NCI-H2171 treated with DMSO at 0.1 percent for 48 hours (cell line): ENCODE measurements at regions not wholly inside any gene's neighbourhood (a gene's known extent, or its start where the extent isn't known, plus 50 kb on each side); places are given as distances from the start of the nearest gene placed in this dataset.
"Not testable (repeated sequence)": the region's sequence is repeated elsewhere in the genome, so short reads cannot be mapped to it uniquely, and the experiment has no call there.

ENCODE experiments used
- DNase-seq: peaks from one replicate; lab custom pipeline; 2025; lab: John Stamatoyannopoulos, UW

GRCh38 chr16:75927810-75928209, 201.5 kb upstream of the CPHXL start:
- DNase-seq, result no peak

- DNase-seq, result no peak
These were observed 202.0 kb upstream of the CPHXL start for GRCh38 chr16:75928295-75928694.

DNA sequence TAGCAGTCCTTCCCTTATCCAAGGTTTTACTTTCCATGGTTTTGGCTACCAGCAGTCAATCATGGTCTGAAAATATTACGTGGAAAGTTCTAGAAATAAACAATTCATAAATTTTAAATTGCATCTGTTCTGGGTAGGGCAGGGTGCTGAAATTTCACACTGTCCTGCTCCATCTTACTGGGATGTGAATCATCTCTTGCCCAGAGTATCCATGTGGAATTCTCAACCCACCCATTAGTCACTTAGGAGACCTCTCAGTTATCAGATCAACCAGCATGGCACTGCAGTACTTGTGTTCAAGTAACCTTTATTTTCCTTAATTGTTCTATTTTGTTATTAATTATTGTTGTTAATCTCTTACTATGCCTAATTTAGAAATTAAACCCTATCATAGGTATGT, 202.8 kb upstream of the CPHXL start:
- no peak for DNase-seq

GRCh38 chr16:75931043-75931442, 204.8 kb upstream of the CPHXL start:
- DNase-seq, result no peak

- DNase-seq, result peak; percentile 44
These were observed 205.7 kb upstream of the CPHXL start for GRCh38 chr16:75931970-75932369.

GRCh38 chr16:75938818-75939217, 212.5 kb upstream of the CPHXL start:
- no peak for DNase-seq

- no peak for DNase-seq
These were observed 216.1 kb upstream of the CPHXL start for GRCh38 chr16:75942351-75942750.

GRCh38 chr16:75942936-75943335, 216.6 kb upstream of the CPHXL start:
- DNase-seq, result no peak

DNA sequence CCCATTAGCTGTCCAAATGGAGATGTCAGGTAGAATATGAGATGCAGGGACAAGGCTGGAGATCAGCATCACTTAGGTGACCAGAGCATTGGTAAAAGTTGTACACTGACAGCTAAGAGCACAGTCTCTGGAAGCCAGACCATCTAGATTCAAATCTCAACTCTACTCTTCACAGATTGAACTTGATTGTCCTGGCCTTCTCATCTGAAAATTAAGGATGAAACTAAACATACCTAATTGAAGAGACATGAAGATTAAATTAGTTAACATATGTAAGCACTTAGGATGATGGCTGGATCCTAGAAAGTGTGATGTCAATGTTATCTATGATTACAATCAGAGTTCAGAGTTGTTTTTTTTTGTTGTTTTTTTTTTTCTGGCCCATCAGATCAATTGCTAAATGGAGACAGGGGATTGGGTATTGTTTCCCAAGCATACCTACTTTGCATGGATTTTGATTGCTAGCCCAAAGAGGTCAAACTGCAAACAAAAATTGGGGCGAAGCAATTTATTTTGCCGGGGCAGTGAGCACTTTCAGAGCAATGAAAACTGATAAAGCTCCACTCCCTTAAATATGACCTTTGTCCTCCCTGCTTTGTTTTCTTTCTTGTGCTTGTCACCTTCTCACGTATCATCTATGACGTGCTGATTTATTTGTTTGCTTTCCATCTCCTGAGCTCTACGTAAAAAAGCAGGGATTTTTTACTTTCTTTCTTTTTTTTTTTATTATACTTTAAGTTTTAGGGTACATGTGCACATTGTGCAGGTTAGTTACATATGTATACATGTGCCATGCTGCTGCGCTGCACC, 217.6 kb upstream of the CPHXL start:
- DNase-seq, result peak; percentile 6

- DNase-seq, result no peak
These were observed 219.7 kb upstream of the CPHXL start for GRCh38 chr16:75945916-75946457.

DNA sequence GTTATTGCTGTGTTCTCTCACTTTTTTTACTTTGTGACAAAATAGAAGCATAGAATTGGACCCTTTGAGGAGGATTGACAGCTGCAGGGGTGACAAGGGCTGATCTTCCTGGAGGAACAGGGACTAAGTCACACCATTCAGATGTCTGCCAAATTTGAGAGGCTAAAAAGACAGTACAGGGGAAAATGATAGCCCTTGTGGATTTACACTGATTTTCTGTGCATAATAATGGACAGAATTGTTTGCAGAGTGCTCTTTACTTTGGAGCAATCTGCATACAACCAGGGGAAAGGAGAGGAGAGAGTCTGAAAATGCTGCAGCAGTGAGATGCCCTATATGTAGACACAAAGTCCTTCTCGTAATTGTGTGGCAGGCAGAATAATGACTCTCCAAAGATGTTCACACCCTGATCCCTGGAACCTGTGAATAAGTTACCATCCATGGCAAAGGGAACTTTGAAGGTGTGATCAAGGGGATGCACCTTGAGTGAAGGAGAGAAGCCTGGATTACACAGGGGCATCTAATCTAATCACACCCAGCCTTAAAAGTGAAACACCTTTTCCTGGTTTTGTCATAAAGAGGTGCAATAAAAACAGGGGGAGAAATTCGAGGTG, 221.4 kb upstream of the CPHXL start:
- DNase-seq, result no peak

DNA sequence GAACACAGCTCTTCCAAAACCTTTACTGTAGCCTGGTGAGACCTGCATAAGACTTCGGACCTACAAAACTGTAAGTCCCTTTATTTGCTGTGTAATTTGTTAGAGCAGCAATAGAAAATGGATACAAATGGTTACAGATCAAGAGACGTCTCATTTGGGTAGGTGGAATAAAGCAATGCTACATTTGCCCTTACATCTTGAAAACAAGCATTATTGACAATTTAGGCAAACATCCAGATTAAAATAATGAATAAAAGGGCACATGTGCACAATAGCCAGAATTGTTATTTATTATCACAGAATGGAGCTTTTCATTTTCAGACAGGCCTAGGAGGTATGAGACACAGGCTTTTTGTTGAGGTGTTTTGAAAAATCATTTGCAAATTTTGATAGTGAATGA, 222.2 kb upstream of the CPHXL start:
- no peak for DNase-seq

- DNase-seq, result no peak
These were observed 222.6 kb upstream of the CPHXL start for GRCh38 chr16:75948886-75949285.

- DNase-seq, result no peak
These were observed 225.8 kb upstream of the CPHXL start for GRCh38 chr16:75952124-75952523.

DNA sequence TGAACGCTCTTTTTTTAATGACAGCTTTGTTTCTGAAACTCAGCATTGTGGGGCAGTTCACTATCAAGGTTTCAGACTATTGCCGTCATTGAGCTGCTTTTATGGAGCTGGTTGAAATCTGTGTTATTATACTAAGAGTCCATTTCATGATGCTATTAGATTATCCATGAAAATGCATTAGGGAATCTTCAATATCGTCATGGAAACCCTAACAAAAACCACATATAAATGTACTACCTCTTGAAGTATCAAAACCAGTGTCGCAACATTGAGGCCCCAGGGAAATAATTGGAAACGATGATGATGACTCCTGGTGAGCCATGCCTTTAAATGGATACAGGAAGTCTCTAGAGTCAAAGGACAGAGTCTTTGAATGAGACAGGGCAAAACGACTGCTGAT, 231.6 kb upstream of the CPHXL start:
- no peak for DNase-seq

- peak; percentile 53 for DNase-seq
These were observed 239.4 kb upstream of the CPHXL start for GRCh38 chr16:75965504-75966374.

DNA sequence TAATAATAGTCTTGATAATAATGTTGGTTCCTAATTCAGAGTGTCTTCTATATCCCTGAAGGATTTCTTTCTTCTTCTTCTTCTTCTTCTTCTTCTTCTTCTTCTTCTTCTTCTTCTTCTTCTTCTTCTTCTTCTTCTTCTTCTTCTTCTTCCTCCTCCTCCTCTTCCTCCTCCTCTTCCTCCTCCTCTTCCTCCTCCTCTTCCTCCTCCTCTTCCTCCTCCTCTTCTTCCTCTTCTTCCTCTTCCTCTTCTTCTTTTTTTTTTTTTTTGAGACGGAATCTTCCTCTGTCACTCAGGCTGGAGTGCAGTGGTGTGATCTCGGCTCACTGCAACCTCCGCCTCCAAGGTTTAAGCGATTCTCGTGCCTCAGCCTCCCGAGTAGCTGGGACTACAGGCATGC, 242.8 kb upstream of the CPHXL start:
- DNase-seq, result not testable (repeated sequence)

DNA sequence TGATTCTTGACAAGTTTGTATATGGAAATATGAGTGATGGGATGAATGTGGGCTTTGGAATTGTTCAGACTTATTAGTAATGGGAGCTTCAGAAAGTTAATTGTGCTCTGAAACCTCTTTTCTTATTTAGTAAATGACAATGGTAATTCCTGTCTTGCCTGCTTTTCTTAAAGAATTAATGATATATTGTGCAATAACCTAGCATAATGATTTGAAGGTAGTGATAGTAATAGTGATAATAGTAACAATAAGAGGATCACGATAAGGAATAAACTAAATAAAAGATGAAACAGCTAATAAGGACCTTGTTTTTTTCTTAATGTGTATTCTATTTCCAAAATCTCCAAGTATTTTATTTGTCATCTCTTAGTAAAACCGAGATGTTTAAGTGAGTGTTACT, 245.0 kb upstream of the CPHXL start:
- no peak for DNase-seq

GRCh38 chr16:75983296-75983695, 257.0 kb upstream of the CPHXL start:
- DNase-seq, result no peak

GRCh38 chr16:75983741-75984381, 257.6 kb upstream of the CPHXL start:
- no peak for DNase-seq

GRCh38 chr16:75987323-75987722, 261.0 kb upstream of the CPHXL start:
- DNase-seq, result no peak

- DNase-seq, result peak; percentile 69
These were observed 270.2 kb upstream of the CPHXL start for GRCh38 chr16:75996491-75996890.
